MM.1S (cell line): ENCODE measurements at regions not wholly inside any gene's neighbourhood (a gene's known extent, or its start where the extent isn't known, plus 50 kb on each side); places are given as distances from the start of the nearest gene placed in this dataset.

ENCODE experiments used
- EZH2 ChIP-seq: fragments of 300-600 bp; sonication (generic); optimal IDR thresholded peaks from 2 replicates; pipeline ENCODE3; 2017; ENCODE audit warnings: low read depth, mild to moderate bottlenecking, antibody characterized with exemption, low read length, mixed read lengths
- EZH2phosphoT487 ChIP-seq: fragments of 300-600 bp; sonication (generic); IDR thresholded peaks from 2 replicates; pipeline ENCODE4 v1.6.1; 2018; ENCODE audit warnings: antibody characterized with exemption, low read length
- TF ChIP-seq, protein P1 (sequence below): fragments of 300-600 bp; sonication (generic); IDR thresholded peaks from 2 replicates; pipeline ENCODE4 v1.5.1; 2016; ENCODE audit warnings: antibody characterized with exemption, low read length, mixed read lengths

DNA sequence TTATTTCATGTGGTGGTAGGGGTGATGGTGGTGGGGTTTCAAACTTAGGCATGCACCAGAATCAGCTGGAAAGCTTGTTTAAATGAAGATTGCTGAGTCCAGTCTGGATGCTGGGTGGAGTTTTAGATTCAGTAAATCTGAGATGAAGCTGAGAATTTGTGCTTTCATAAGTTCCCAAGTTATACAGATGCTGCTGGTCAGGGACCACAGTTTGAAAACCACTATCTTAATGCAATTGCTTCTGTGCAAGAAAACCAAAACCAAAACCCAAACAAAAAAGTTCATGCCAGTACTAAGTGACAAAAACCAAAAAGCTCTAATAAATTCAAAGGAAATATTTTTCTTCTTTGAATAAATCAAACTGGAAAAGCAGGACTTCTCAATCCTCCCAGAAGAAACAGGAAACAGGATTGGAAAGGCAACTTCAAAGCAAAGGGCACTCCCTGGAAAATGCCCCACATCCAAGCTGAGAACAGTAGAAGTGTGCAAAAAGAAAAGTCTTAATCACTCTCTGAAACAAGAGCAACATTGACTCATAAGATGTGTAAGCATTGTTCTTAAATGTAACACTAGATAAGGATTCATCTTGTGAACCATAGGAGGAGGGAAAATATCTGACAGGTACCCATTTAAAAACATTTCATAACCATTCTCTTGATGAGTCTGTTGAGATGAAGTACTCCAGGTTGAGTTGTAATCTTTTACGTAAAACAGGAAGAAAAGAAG, 481.5 kb upstream of the HSF2 start:
- TF ChIP-seq, protein P1, sequence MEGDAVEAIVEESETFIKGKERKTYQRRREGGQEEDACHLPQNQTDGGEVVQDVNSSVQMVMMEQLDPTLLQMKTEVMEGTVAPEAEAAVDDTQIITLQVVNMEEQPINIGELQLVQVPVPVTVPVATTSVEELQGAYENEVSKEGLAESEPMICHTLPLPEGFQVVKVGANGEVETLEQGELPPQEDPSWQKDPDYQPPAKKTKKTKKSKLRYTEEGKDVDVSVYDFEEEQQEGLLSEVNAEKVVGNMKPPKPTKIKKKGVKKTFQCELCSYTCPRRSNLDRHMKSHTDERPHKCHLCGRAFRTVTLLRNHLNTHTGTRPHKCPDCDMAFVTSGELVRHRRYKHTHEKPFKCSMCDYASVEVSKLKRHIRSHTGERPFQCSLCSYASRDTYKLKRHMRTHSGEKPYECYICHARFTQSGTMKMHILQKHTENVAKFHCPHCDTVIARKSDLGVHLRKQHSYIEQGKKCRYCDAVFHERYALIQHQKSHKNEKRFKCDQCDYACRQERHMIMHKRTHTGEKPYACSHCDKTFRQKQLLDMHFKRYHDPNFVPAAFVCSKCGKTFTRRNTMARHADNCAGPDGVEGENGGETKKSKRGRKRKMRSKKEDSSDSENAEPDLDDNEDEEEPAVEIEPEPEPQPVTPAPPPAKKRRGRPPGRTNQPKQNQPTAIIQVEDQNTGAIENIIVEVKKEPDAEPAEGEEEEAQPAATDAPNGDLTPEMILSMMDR = no peak
- TF ChIP-seq EZH2 = no peak
- TF ChIP-seq EZH2phosphoT487 = no peak
